GM23338 (cell line): ENCODE measurements at regions not wholly inside any gene's neighbourhood (a gene's known extent, or its start where the extent isn't known, plus 50 kb on each side); places are given as distances from the start of the nearest gene placed in this dataset.

Source experiments
- ATAC-seq: fragments of 200-7000 bp; cut with Tn5 transposase; 3 replicates; pipeline ENCODE4 v1.9.1; 2020
- DNase-seq: peaks from one replicate; pipeline ENCODE4 v3.0.0-alpha.2; 2015; ENCODE audit warnings: low spot score
- H2AFZ ChIP-seq: fragments of 200-600 bp; sonication (generic); 2 replicates; pipeline ENCODE4 v1.8.0; 2016; ENCODE audit warnings: antibody characterized with exemption, mild to moderate bottlenecking, moderate library complexity
- H3F3A ChIP-seq: fragments of 200-600 bp; sonication (generic); replicated peaks from 2 replicates; pipeline ENCODE4 v1.8.0; 2017; ENCODE audit warnings: antibody characterized with exemption, mixed run types, low read depth
- H3K27ac ChIP-seq: fragments of 200-600 bp; sonication (generic); 2 replicates; pipeline ENCODE4 v1.6.1; 2016; ENCODE audit warnings: low read depth
- H3K27me3 ChIP-seq: fragments of 200-600 bp; sonication (generic); 2 replicates; pipeline ENCODE4 v1.8.0; 2016; ENCODE audit warnings: mild to moderate bottlenecking, mixed run types, moderate library complexity; ENCODE audit not compliant: insufficient read depth
- H3K36me3 ChIP-seq: fragments of 200-600 bp; sonication (generic); 2 replicates; pipeline ENCODE4 v1.8.0; 2016; ENCODE audit warnings: mild to moderate bottlenecking; ENCODE audit not compliant: insufficient read depth
- H3K4me1 ChIP-seq: fragments of 200-600 bp; sonication (generic); 2 replicates; pipeline ENCODE4 v1.8.0; 2016; ENCODE audit warnings: mild to moderate bottlenecking, moderate library complexity; ENCODE audit not compliant: insufficient read depth
- H3K4me2 ChIP-seq: fragments of 200-600 bp; sonication (generic); 2 replicates; pipeline ENCODE4 v1.7.1; 2017; ENCODE audit warnings: mixed run types
- H3K4me3 ChIP-seq: fragments of 200-600 bp; sonication (generic); 2 replicates; pipeline ENCODE4 v1.6.1; 2016; ENCODE audit warnings: mixed run types
- H3K79me2 ChIP-seq: fragments of 200-600 bp; sonication (generic); replicated peaks from 2 replicates; pipeline ENCODE4 v1.8.0; 2017; ENCODE audit warnings: mild to moderate bottlenecking; ENCODE audit not compliant: insufficient read depth
- H3K9me2 ChIP-seq: fragments of 200-600 bp; sonication (generic); 2 replicates; pipeline ENCODE4 v1.8.0; 2017; ENCODE audit not compliant: insufficient read depth
- H4K20me1 ChIP-seq: fragments of 200-600 bp; sonication (generic); replicated peaks from 2 replicates; pipeline ENCODE4 v1.8.0; 2017; ENCODE audit warnings: mild to moderate bottlenecking; ENCODE audit not compliant: insufficient read depth
- H3K27ac Mint-ChIP-seq: 2 replicates; pipeline ENCODE4 v1.8.0; 2020; ENCODE audit warnings: inconsistent platforms, mild to moderate bottlenecking, moderate library complexity, mixed read lengths
- H3K27me3 Mint-ChIP-seq: 3 replicates; pipeline ENCODE4 v1.8.0; 2022; ENCODE audit warnings: low read depth, mild to moderate bottlenecking, moderate library complexity, mixed read lengths, inconsistent platforms; ENCODE audit not compliant: insufficient read depth, poor library complexity
- H3K36me3 Mint-ChIP-seq: 3 replicates; pipeline ENCODE4 v1.8.0; 2021; ENCODE audit warnings: low read depth, mild to moderate bottlenecking, inconsistent platforms, moderate library complexity, mixed read lengths
- H3K4me1 Mint-ChIP-seq: 3 replicates; pipeline ENCODE4 v1.8.0; 2020; ENCODE audit warnings: mild to moderate bottlenecking, inconsistent platforms, mixed read lengths
- H3K4me3 Mint-ChIP-seq: 3 replicates; pipeline ENCODE4 v1.8.0; 2021; ENCODE audit warnings: moderate library complexity, mild to moderate bottlenecking, inconsistent platforms, mixed read lengths
- H3K9me3 Mint-ChIP-seq: 3 replicates; pipeline ENCODE4 v1.8.0; 2020; ENCODE audit warnings: moderate library complexity, mild to moderate bottlenecking, inconsistent platforms, mixed read lengths
- CREB1 ChIP-seq: fragments of 250-450 bp; sonication (Bioruptor Pico); IDR thresholded peaks from 2 replicates; pipeline ENCODE4 v1.5.0; 2020; ENCODE audit warnings: low read depth, mild to moderate bottlenecking, moderate library complexity
- CTCF ChIP-seq, 2 experiments: fragments of 200-600 bp in 1 of 2; sonication (generic) in 1 of 2; conservative IDR thresholded peaks; 2 replicates each; pipeline versions ENCODE4 v1.5.1 to v1.6.1; 2016 to 2017; ENCODE audit warnings: antibody characterized with exemption in 2 of 2, low read depth in 2 of 2, mild to moderate bottlenecking in 2 of 2, moderate library complexity in 1 of 2
- ETS1 ChIP-seq: IDR thresholded peaks from 2 replicates; pipeline ENCODE4 v1.6.1; 2016; ENCODE audit warnings: antibody characterized with exemption
- EZH2 ChIP-seq: fragments of 200-600 bp; sonication (generic); IDR thresholded peaks from one replicate; pipeline ENCODE4 v1.8.0; 2017; ENCODE audit warnings: antibody characterized with exemption, mild to moderate bottlenecking, low read depth; ENCODE audit not compliant: unreplicated experiment
- EZH2phosphoT487 ChIP-seq: fragments of 200-600 bp; sonication (generic); IDR thresholded peaks from one replicate; pipeline ENCODE4 v1.8.1; 2018; ENCODE audit warnings: antibody characterized with exemption; ENCODE audit not compliant: unreplicated experiment
- JUNB ChIP-seq: IDR thresholded peaks from one replicate; pipeline ENCODE4 v1.6.1; 2016; ENCODE audit warnings: antibody characterized with exemption; ENCODE audit not compliant: unreplicated experiment
- NANOG ChIP-seq: IDR thresholded peaks from 2 replicates; pipeline ENCODE4 v1.6.1; 2016; ENCODE audit warnings: antibody characterized with exemption, borderline replicate concordance
- POLR2AphosphoS5 ChIP-seq: IDR thresholded peaks from 2 replicates; pipeline ENCODE4 v1.6.1; 2016; ENCODE audit warnings: antibody characterized with exemption, low read depth
- REST ChIP-seq: IDR thresholded peaks from one replicate; pipeline ENCODE4 v1.6.1; 2018; ENCODE audit warnings: antibody characterized with exemption; ENCODE audit not compliant: unreplicated experiment
- STAT1 ChIP-seq: IDR thresholded peaks from one replicate; pipeline ENCODE4 v1.6.1; 2016; ENCODE audit warnings: antibody characterized with exemption; ENCODE audit not compliant: unreplicated experiment
- ZNF114 ChIP-seq: fragments of 250-450 bp; sonication (Bioruptor Pico); IDR thresholded peaks from 2 replicates; pipeline ENCODE4 v1.5.0; 2020; ENCODE audit warnings: mild to moderate bottlenecking, moderate library complexity
- ZNF331 ChIP-seq: fragments of 250-450 bp; sonication (Bioruptor Pico); IDR thresholded peaks from 2 replicates; pipeline ENCODE4 v1.5.0; 2020; ENCODE audit warnings: low read depth, mild to moderate bottlenecking, moderate library complexity
- ZNF462 ChIP-seq: fragments of 250-450 bp; sonication (Bioruptor Pico); IDR thresholded peaks from 2 replicates; pipeline ENCODE4 v1.5.0; 2020; ENCODE audit warnings: mild to moderate bottlenecking, moderate library complexity

GRCh38 chr1:218024211-218024720 lies 260.8 kb upstream of the RRP15 start:
- no peak for TF ChIP-seq EZH2phosphoT487
- no peak for TF ChIP-seq EZH2
- no peak for TF ChIP-seq JUNB
- TF ChIP-seq CREB1 (CRISPR knock-in tag): no peak
- no peak for TF ChIP-seq ETS1
- no peak for TF ChIP-seq STAT1
- no peak for TF ChIP-seq ZNF462 (CRISPR knock-in tag)
- no peak for TF ChIP-seq CTCF (conservative IDR thresholded peaks at IDR 0.05; ENCODE audit: low read depth in 2 of 2)
- TF ChIP-seq NANOG: no peak
- no peak for TF ChIP-seq POLR2AphosphoS5
- TF ChIP-seq REST: no peak
- TF ChIP-seq ZNF114: no peak
- no peak for TF ChIP-seq ZNF331 (CRISPR knock-in tag)
- H3K36me3 Mint-ChIP-seq: peaks cover 21% of the 10 kb centered on the region
- no peaks in the 10 kb centered on the region for H3K4me1 ChIP-seq
- H3K4me3 ChIP-seq: no peak overlapping the region
- no peak overlapping the region for H3K27ac ChIP-seq
- no peak overlapping the region for H3K27ac Mint-ChIP-seq
- peaks cover 30% of the 10 kb centered on the region for H3K9me3 Mint-ChIP-seq
- no peak overlapping the region for H2AFZ ChIP-seq
- H3K79me2 ChIP-seq: no peaks in the 10 kb centered on the region
- peaks cover 4% of the 10 kb centered on the region; the same call in 2 of the 3 replicates for H3K4me1 Mint-ChIP-seq
- no peak overlapping the region for H3K4me3 Mint-ChIP-seq
- no peaks in the 10 kb centered on the region for H3F3A ChIP-seq
- no peaks in the 10 kb centered on the region for H4K20me1 ChIP-seq
- H3K4me2 ChIP-seq: no peak overlapping the region
- H3K27me3 Mint-ChIP-seq: no peaks in the 10 kb centered on the region
- no peaks in the 10 kb centered on the region for H3K36me3 ChIP-seq
- H3K27me3 ChIP-seq: no peaks in the 10 kb centered on the region
- DNase-seq: no peak
- peak; percentile 74 for ATAC-seq
- 0 out of 2 replicates have a peak, but pooled peaks cover 3% of the 10 kb centered on the region for H3K9me2 ChIP-seq
